OCI-LY7 (cell line): ENCODE measurements at regions not wholly inside any gene's neighbourhood (a gene's known extent, or its start where the extent isn't known, plus 50 kb on each side); places are given as distances from the start of the nearest gene placed in this dataset.

Experiments used
- BruUV-seq: library from RNA; stranded (reverse); fragments of 400-500 nt; replicated peaks from 2 replicates; lab custom pipeline; 2021; lab: Mats Ljungman, UMichigan
- CTCF ChIA-PET: fragments of 300-600 bp; sonication (Branson Sonifier 250); formaldehyde crosslinking; loops from one replicate; lab custom pipeline; 2022; ENCODE audit warnings: antibody characterized with exemption; ENCODE audit not compliant: unreplicated experiment; lab: Charles Lee
- POLR2A ChIA-PET: fragments of 300-600 bp; sonication (Branson Sonifier 250); formaldehyde crosslinking; loops from one replicate; lab custom pipeline; 2022; ENCODE audit warnings: antibody characterized with exemption; lab: Charles Lee
- DNase-seq: peaks from one replicate; pipeline ENCODE4 v3.0.0-alpha.2; 2015; ENCODE audit warnings: low spot score
- H2AFZ ChIP-seq: fragments of 200-600 bp; sonication (generic), shearing (Covaris generic); 2 replicates; pipeline ENCODE4 v1.6.1; 2014; ENCODE audit warnings: mild to moderate bottlenecking, antibody characterized with exemption, low read length, moderate library complexity
- H3K27ac ChIP-seq: fragments of 200-600 bp; sonication (generic); 2 replicates; pipeline ENCODE4 v1.5.1; 2014; ENCODE audit warnings: mixed run types, low read depth, mild to moderate bottlenecking, moderate library complexity, low read length, inconsistent platforms; ENCODE audit not compliant: poor library complexity, severe bottlenecking
- H3K36me3 ChIP-seq: fragments of 200-600 bp; sonication (generic); 2 replicates; pipeline ENCODE4 v1.6.1; 2014; ENCODE audit warnings: mild to moderate bottlenecking, antibody characterized with exemption, low read length, moderate library complexity, mixed read lengths; ENCODE audit not compliant: insufficient read depth
- H3K4me1 ChIP-seq: fragments of 200-600 bp; sonication (generic); 2 replicates; pipeline ENCODE4 v1.5.1; 2014; ENCODE audit warnings: mild to moderate bottlenecking, low read length; ENCODE audit not compliant: insufficient read depth, poor library complexity, severe bottlenecking
- H3K4me2 ChIP-seq: fragments of 200-600 bp; sonication (generic); 2 replicates; pipeline ENCODE4 v1.6.1; 2014; ENCODE audit warnings: mild to moderate bottlenecking, low read length
- H3K4me3 ChIP-seq: fragments of 200-600 bp; sonication (generic); 2 replicates; pipeline ENCODE4 v1.5.1; 2014; ENCODE audit warnings: mild to moderate bottlenecking, low read depth, low read length; ENCODE audit not compliant: poor library complexity, severe bottlenecking
- H3K79me2 ChIP-seq: fragments of 200-600 bp; sonication (generic); 2 replicates; pipeline ENCODE4 v1.6.1; 2016; ENCODE audit warnings: low read depth, mild to moderate bottlenecking, low read length, moderate library complexity, mixed read lengths; ENCODE audit not compliant: insufficient read depth
- H3K9me2 ChIP-seq: fragments of 200-600 bp; sonication (generic); 2 replicates; pipeline ENCODE4 v1.6.1; 2016; ENCODE audit warnings: mild to moderate bottlenecking, low read length, mixed read lengths; ENCODE audit not compliant: insufficient read depth
- H3K9me3 ChIP-seq: fragments of 200-600 bp; sonication (generic); 2 replicates; pipeline ENCODE4 v1.6.1; 2014; ENCODE audit warnings: mild to moderate bottlenecking, mixed run types, low read length, mixed read lengths
- H4K20me1 ChIP-seq: fragments of 200-600 bp; sonication (generic); 2 replicates; pipeline ENCODE4 v1.6.1; 2014; ENCODE audit warnings: mild to moderate bottlenecking, antibody characterized with exemption, low read length, moderate library complexity, mixed read lengths; ENCODE audit not compliant: insufficient read depth
- CTCF ChIP-seq: fragments of 200-600 bp; sonication (generic); conservative IDR thresholded peaks from 2 replicates; pipeline ENCODE4 v1.5.1; 2014; ENCODE audit warnings: mild to moderate bottlenecking, antibody characterized with exemption, low read length, moderate library complexity, mixed read lengths
- EZH2phosphoT487 ChIP-seq: fragments of 200-600 bp; sonication (generic); IDR thresholded peaks from 2 replicates; pipeline ENCODE4 v1.6.1; 2018; ENCODE audit warnings: low read depth, borderline replicate concordance, mild to moderate bottlenecking, mixed run types, antibody characterized with exemption, low read length, moderate library complexity, mixed read lengths
- intact Hi-C: fragments of 100-400 bp; cut with micrococcal nuclease; formaldehyde crosslinking; loops from one replicate; pipeline ENCODE4 v1.10.0; 2022; ENCODE audit not compliant: unreplicated experiment

DNA sequence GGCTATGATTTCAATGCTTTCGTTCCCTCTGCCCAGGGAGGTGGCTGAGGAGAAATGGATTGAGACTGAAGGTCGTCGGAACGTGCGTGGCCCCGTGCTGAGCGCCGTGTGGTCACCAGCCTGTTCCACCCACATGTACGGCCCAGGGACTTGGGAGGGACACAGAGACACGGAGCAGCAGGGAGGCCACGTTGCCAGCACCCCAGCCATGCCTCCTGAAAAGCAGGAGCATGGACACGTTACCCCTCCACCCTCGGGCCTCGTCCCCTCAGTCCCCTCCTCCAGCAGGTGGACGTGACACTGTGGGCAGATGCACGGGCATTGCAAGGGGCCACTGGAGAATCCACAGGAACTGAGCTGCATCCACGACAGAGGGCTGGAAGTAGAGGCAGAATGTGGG, 133.1 kb upstream of the CST7 start:
- H3K9me2 ChIP-seq, result no peaks in the 10 kb centered on the region
- intact Hi-C loops, result no loop called here
- no peaks in the 10 kb centered on the region for H3K36me3 ChIP-seq
- no peaks in the 10 kb centered on the region for H3K79me2 ChIP-seq
- no TSS peak for BruUV-seq
- no peak for DNase-seq
- no peaks in the 10 kb centered on the region for H3K4me1 ChIP-seq
- no peak overlapping the region for H3K4me2 ChIP-seq
- H3K9me3 ChIP-seq, result no peaks in the 10 kb centered on the region
- no peak for TF ChIP-seq EZH2phosphoT487
- TF ChIP-seq CTCF, result no peak
- H3K4me3 ChIP-seq, result no peak overlapping the region
- no peaks in the 10 kb centered on the region for H4K20me1 ChIP-seq
- no peak overlapping the region for H2AFZ ChIP-seq
- no peak overlapping the region for H3K27ac ChIP-seq
- ChIA-PET POLR2A (interaction anchor here (0.6 kb wide), 1 partner anchor 14 kb away, joined by 3 read pairs; no protein-coding TSS in a partner anchor), CTCF (no interaction called here)

DNA sequence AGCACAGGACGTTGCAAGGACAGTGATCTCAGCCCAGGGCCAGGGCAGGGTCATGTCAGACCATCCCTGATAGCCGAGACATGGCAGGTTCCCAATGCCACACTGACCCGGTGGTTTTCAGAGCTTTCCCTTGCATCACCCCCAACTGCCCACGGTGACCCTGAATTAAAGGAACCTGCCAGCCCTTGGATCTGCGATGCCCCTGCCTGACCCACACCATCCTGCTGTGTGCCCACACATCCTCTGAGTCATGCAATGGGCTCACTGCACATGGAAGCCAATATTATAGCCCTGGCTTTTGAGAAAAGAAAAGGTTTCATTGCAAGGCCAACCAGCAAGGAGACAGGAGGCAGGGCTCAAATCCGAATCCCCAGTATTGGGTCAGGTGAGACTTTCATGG, 132.6 kb upstream of the CST7 start:
- H2AFZ ChIP-seq, result no peak overlapping the region
- no peaks in the 10 kb centered on the region for H4K20me1 ChIP-seq
- H3K27ac ChIP-seq, result no peak overlapping the region
- H3K4me3 ChIP-seq, result no peak overlapping the region
- BruUV-seq, result no TSS peak
- H3K9me2 ChIP-seq, result no peaks in the 10 kb centered on the region
- POLR2A ChIA-PET, result interaction anchor here (0.6 kb wide), 1 partner anchor 15 kb away, joined by 3 read pairs; no protein-coding TSS in a partner anchor
- H3K4me2 ChIP-seq, result no peak overlapping the region
- CTCF ChIA-PET, result no interaction called here
- DNase-seq, result no peak
- no peaks in the 10 kb centered on the region for H3K9me3 ChIP-seq
- no peaks in the 10 kb centered on the region for H3K36me3 ChIP-seq
- no peaks in the 10 kb centered on the region for H3K4me1 ChIP-seq
- intact Hi-C loops, result no loop called here
- no peaks in the 10 kb centered on the region for H3K79me2 ChIP-seq
- TF ChIP-seq EZH2phosphoT487 (no peak), CTCF (no peak)

DNA sequence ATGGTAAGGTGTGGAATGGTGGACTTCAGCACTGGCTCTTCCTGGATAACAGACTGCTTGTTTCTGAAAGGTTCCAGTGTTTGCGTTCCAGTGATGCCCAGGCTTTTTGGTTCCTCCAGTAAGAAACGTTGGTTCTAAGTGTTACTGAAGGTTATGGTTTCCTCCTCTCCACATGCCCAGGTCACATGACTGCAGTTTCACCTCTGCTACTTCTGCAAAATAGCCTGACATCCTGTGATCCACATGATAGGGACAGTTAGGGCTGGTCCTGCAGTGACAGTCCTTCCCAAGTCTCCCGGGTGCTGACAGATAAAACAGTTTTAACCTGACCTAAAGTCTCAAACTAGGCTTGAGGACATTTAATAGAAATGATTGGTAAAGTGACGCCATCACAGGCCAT, 132.2 kb upstream of the CST7 start:
- Histone ChIP-seq H3K9me3 (no peaks in the 10 kb centered on the region), H3K27ac (no peak overlapping the region), H4K20me1 (no peaks in the 10 kb centered on the region), H2AFZ (no peak overlapping the region), H3K79me2 (no peaks in the 10 kb centered on the region), H3K4me3 (no peak overlapping the region), H3K36me3 (no peaks in the 10 kb centered on the region), H3K9me2 (no peaks in the 10 kb centered on the region), H3K4me1 (no peaks in the 10 kb centered on the region), H3K4me2 (no peak overlapping the region)
- CTCF ChIA-PET, result no interaction called here
- TF ChIP-seq EZH2phosphoT487 (no peak), CTCF (no peak)
- POLR2A ChIA-PET, result no interaction called here
- DNase-seq, result no peak
- intact Hi-C loops, result no loop called here
- no TSS peak for BruUV-seq
